BLaER1 (cell line): ENCODE measurements at regions not wholly inside any gene's neighbourhood (a gene's known extent, or its start where the extent isn't known, plus 50 kb on each side); places are given as distances from the start of the nearest gene placed in this dataset.

Experiments used
- H3K27ac ChIP-seq: shearing (Covaris generic); formaldehyde crosslinking; 2 replicates; pipeline ENCODE4 v1.8.1; 2022
- H3K27me3 ChIP-seq: shearing (Covaris generic); formaldehyde crosslinking; 2 replicates; pipeline ENCODE4 v1.8.1; 2022
- H3K36me3 ChIP-seq: shearing (Covaris generic); formaldehyde crosslinking; 2 replicates; pipeline ENCODE4 v1.8.1; 2022
- H3K4me1 ChIP-seq: shearing (Covaris generic); formaldehyde crosslinking; 2 replicates; pipeline ENCODE4 v1.8.1; 2022
- H3K4me2 ChIP-seq: shearing (Covaris generic); formaldehyde crosslinking; 2 replicates; pipeline ENCODE4 v1.8.1; 2022
- H3K4me3 ChIP-seq: shearing (Covaris generic); formaldehyde crosslinking; 2 replicates; pipeline ENCODE4 v1.8.1; 2022
- H3K9ac ChIP-seq: shearing (Covaris generic); formaldehyde crosslinking; 2 replicates; pipeline ENCODE4 v1.8.1; 2022
- H3K9me3 ChIP-seq: shearing (Covaris generic); formaldehyde crosslinking; 2 replicates; pipeline ENCODE4 v1.8.1; 2022
- H4K20me1 ChIP-seq: shearing (Covaris generic); formaldehyde crosslinking; 2 replicates; pipeline ENCODE4 v1.8.1; 2022
- Cebpa-rat ChIP-seq: shearing (Covaris generic); IDR thresholded peaks from 2 replicates; pipeline ENCODE4 v1.8.1; 2022

GRCh38 chr13:100808330-100809128, 133.9 kb upstream of the TMTC4 start:
- Histone ChIP-seq H3K4me1 (no peaks in the 10 kb centered on the region), H4K20me1 (no peaks in the 10 kb centered on the region), H3K27ac (no peak overlapping the region), H3K27me3 (no peaks in the 10 kb centered on the region), H3K36me3 (no peaks in the 10 kb centered on the region), H3K4me3 (no peak overlapping the region), H3K9ac (no peak overlapping the region), H3K9me3 (no peaks in the 10 kb centered on the region), H3K4me2 (no peak overlapping the region)
- TF ChIP-seq Cebpa-rat: no peak

GRCh38 chr13:100803091-100803490, 128.5 kb upstream of the TMTC4 start:
- H3K9me3 ChIP-seq: no peaks in the 10 kb centered on the region
- H4K20me1 ChIP-seq: no peaks in the 10 kb centered on the region
- no peak for TF ChIP-seq Cebpa-rat
- H3K9ac ChIP-seq: no peak overlapping the region
- no peak overlapping the region for H3K4me2 ChIP-seq
- H3K27me3 ChIP-seq: no peaks in the 10 kb centered on the region
- H3K27ac ChIP-seq: no peak overlapping the region
- H3K4me1 ChIP-seq: peaks cover 7% of the 10 kb centered on the region; the same call in 1 of the 2 replicates
- H3K4me3 ChIP-seq: no peak overlapping the region
- no peaks in the 10 kb centered on the region for H3K36me3 ChIP-seq

DNA sequence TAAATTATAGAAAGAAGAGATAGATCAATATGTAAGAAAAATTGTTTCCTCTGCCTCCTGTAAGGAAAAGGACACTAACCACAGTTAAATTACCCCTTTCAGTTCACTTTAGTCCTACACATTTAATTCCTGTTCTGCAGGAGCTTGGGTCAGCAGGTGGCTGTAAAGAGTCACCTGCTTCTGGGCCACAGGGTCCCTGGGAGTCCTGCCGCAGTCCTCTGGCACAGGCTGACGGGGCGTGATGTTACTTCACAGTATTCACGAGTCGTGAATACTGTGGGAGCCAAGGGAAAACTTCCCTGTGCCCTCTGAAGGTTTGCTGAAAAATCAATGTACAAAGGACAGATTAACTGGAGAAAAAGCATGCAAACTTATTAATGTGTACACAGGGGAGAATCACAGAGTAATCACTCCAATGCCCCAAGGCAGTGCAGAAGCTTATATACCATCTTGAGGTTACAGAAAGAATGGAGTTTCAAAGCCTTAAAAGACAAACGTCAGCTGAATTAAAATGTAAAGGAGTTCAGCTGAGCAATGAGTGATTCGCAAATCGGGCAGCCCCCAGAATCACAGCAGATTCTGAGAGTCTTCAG, 125.8 kb upstream of the TMTC4 start:
- no peak overlapping the region for H3K9ac ChIP-seq
- H3K4me3 ChIP-seq: no peak overlapping the region
- H4K20me1 ChIP-seq: no peaks in the 10 kb centered on the region
- peaks cover 21% of the 10 kb centered on the region for H3K9me3 ChIP-seq
- TF ChIP-seq Cebpa-rat: no peak
- no peak overlapping the region for H3K4me2 ChIP-seq
- peaks cover 7% of the 10 kb centered on the region; the same call in 1 of the 2 replicates for H3K4me1 ChIP-seq
- no peak overlapping the region for H3K27ac ChIP-seq
- H3K36me3 ChIP-seq: no peaks in the 10 kb centered on the region
- H3K27me3 ChIP-seq: no peaks in the 10 kb centered on the region

DNA sequence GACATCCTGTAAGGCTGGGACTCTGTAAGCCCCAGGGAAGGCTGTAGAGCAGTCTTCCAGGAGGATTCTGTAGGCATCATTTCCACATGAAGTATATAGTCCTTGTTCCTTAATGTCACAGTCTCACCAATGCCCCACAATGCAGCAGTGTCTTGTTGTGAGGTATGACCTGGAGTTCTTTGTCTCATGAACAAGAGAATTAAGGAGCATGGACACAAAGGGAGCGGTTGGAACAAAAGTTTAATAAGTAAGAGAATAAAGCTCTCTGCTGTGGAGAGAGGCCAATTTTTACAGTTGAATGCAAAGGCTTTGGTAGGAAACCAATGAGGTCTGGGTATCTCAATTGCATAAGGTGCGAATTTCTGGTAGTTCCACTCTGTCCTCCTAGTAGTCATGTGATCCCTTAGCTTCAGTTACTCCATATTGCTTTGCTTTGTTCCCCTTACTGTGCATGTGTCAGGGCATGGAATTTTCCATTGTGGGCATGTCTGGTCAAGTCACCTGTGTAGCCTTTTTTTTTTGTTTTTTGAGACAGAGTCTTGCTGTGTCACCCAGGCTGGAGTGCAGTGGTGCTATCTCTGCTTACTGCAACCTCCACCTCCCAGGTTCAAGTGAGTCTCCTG, 124.3 kb upstream of the TMTC4 start:
- peaks cover 7% of the 10 kb centered on the region; the same call in 1 of the 2 replicates for H3K4me1 ChIP-seq
- H3K9me3 ChIP-seq: peaks cover 35% of the 10 kb centered on the region
- no peaks in the 10 kb centered on the region for H3K27me3 ChIP-seq
- H3K9ac ChIP-seq: no peak overlapping the region
- H4K20me1 ChIP-seq: no peaks in the 10 kb centered on the region
- H3K36me3 ChIP-seq: no peaks in the 10 kb centered on the region
- TF ChIP-seq Cebpa-rat: no peak
- H3K4me3 ChIP-seq: no peak overlapping the region
- no peak overlapping the region for H3K4me2 ChIP-seq
- no peak overlapping the region for H3K27ac ChIP-seq

GRCh38 chr13:100797921-100798320, 123.3 kb upstream of the TMTC4 start:
- H3K4me2 ChIP-seq: no peak overlapping the region

GRCh38 chr13:100796463-100796862, 121.9 kb upstream of the TMTC4 start:
- Histone ChIP-seq H4K20me1 (no peaks in the 10 kb centered on the region), H3K36me3 (no peaks in the 10 kb centered on the region), H3K27me3 (no peaks in the 10 kb centered on the region), H3K4me2 (no peak overlapping the region), H3K9ac (no peak overlapping the region), H3K4me3 (no peak overlapping the region), H3K4me1 (peaks cover 5% of the 10 kb centered on the region; the same call in 1 of the 2 replicates), H3K27ac (no peak overlapping the region), H3K9me3 (peaks cover 49% of the 10 kb centered on the region)
- no peak for TF ChIP-seq Cebpa-rat

More at GRCh38 chr13:100797921-100798320, 123.3 kb upstream of the TMTC4 start:
- peaks cover 7% of the 10 kb centered on the region; the same call in 1 of the 2 replicates for H3K4me1 ChIP-seq
- H3K9me3 ChIP-seq: peaks cover 40% of the 10 kb centered on the region
- H3K27me3 ChIP-seq: no peaks in the 10 kb centered on the region
- TF ChIP-seq Cebpa-rat: no peak
- H3K9ac ChIP-seq: no peak overlapping the region
- no peaks in the 10 kb centered on the region for H4K20me1 ChIP-seq
- no peak overlapping the region for H3K4me3 ChIP-seq
- no peak overlapping the region for H3K27ac ChIP-seq
- H3K36me3 ChIP-seq: no peaks in the 10 kb centered on the region

- TF ChIP-seq Cebpa-rat: no peak
Measured at GRCh38 chr13:100794575-100794974, 120.0 kb upstream of the TMTC4 start.

GRCh38 chr13:100790405-100790804, 115.8 kb upstream of the TMTC4 start:
- peak overlapping the region; percentile 18 for H3K4me2 ChIP-seq
- no peak overlapping the region for H3K9ac ChIP-seq
- H4K20me1 ChIP-seq: no peaks in the 10 kb centered on the region
- H3K27ac ChIP-seq: no peak overlapping the region
- no peaks in the 10 kb centered on the region for H3K36me3 ChIP-seq
- peaks cover 11% of the 10 kb centered on the region for H3K4me1 ChIP-seq
- TF ChIP-seq Cebpa-rat: no peak
- no peak overlapping the region for H3K4me3 ChIP-seq
- H3K27me3 ChIP-seq: no peaks in the 10 kb centered on the region
- H3K9me3 ChIP-seq: peaks cover 37% of the 10 kb centered on the region

More at GRCh38 chr13:100794575-100794974, 120.0 kb upstream of the TMTC4 start:
- Histone ChIP-seq H3K27ac (no peak overlapping the region), H3K27me3 (no peaks in the 10 kb centered on the region), H3K9ac (no peak overlapping the region), H4K20me1 (no peaks in the 10 kb centered on the region), H3K36me3 (no peaks in the 10 kb centered on the region), H3K4me1 (peaks cover 8% of the 10 kb centered on the region), H3K4me3 (no peak overlapping the region), H3K9me3 (peaks cover 49% of the 10 kb centered on the region), H3K4me2 (no peak overlapping the region)

GRCh38 chr13:100789968-100790367, 115.4 kb upstream of the TMTC4 start:
- no peak overlapping the region for H3K4me3 ChIP-seq
- H3K9me3 ChIP-seq: peaks cover 33% of the 10 kb centered on the region
- no peaks in the 10 kb centered on the region for H4K20me1 ChIP-seq
- no peaks in the 10 kb centered on the region for H3K27me3 ChIP-seq
- H3K9ac ChIP-seq: no peak overlapping the region
- H3K36me3 ChIP-seq: no peaks in the 10 kb centered on the region
- peaks cover 11% of the 10 kb centered on the region for H3K4me1 ChIP-seq
- H3K4me2 ChIP-seq: peak overlapping the region; percentile 18
- H3K27ac ChIP-seq: no peak overlapping the region
- no peak for TF ChIP-seq Cebpa-rat

- Histone ChIP-seq H3K9me3 (peaks cover 28% of the 10 kb centered on the region), H3K36me3 (no peaks in the 10 kb centered on the region), H3K27ac (no peak overlapping the region), H3K27me3 (no peaks in the 10 kb centered on the region), H3K4me1 (peaks cover 11% of the 10 kb centered on the region), H3K9ac (no peak overlapping the region), H3K4me2 (peak overlapping the region; percentile 18), H4K20me1 (no peaks in the 10 kb centered on the region), H3K4me3 (no peak overlapping the region)
- no peak for TF ChIP-seq Cebpa-rat
Measured at GRCh38 chr13:100789481-100789880, 114.9 kb upstream of the TMTC4 start.
